Activated naive CD8-positive, alpha-beta T cell (primary cell): ENCODE measurements at regions not wholly inside any gene's neighbourhood (a gene's known extent, or its start where the extent isn't known, plus 50 kb on each side); places are given as distances from the start of the nearest gene placed in this dataset.

ENCODE experiments used
- H3K27ac Mint-ChIP-seq: one replicate; pipeline ENCODE4 v1.8.0; 2021; ENCODE audit warnings: mixed read lengths
- H3K27me3 Mint-ChIP-seq: one replicate; pipeline ENCODE4 v1.8.0; 2021; ENCODE audit warnings: mixed read lengths
- H3K36me3 Mint-ChIP-seq: one replicate; pipeline ENCODE4 v1.8.0; 2021; ENCODE audit warnings: mixed read lengths
- H3K4me1 Mint-ChIP-seq: one replicate; pipeline ENCODE4 v1.8.0; 2021; ENCODE audit warnings: low read depth, mixed read lengths
- H3K4me3 Mint-ChIP-seq: one replicate; pipeline ENCODE4 v1.8.0; 2021; ENCODE audit warnings: mild to moderate bottlenecking, mixed read lengths
- H3K9me3 Mint-ChIP-seq: one replicate; pipeline ENCODE4 v1.8.0; 2021; ENCODE audit warnings: low read depth, mixed read lengths

DNA sequence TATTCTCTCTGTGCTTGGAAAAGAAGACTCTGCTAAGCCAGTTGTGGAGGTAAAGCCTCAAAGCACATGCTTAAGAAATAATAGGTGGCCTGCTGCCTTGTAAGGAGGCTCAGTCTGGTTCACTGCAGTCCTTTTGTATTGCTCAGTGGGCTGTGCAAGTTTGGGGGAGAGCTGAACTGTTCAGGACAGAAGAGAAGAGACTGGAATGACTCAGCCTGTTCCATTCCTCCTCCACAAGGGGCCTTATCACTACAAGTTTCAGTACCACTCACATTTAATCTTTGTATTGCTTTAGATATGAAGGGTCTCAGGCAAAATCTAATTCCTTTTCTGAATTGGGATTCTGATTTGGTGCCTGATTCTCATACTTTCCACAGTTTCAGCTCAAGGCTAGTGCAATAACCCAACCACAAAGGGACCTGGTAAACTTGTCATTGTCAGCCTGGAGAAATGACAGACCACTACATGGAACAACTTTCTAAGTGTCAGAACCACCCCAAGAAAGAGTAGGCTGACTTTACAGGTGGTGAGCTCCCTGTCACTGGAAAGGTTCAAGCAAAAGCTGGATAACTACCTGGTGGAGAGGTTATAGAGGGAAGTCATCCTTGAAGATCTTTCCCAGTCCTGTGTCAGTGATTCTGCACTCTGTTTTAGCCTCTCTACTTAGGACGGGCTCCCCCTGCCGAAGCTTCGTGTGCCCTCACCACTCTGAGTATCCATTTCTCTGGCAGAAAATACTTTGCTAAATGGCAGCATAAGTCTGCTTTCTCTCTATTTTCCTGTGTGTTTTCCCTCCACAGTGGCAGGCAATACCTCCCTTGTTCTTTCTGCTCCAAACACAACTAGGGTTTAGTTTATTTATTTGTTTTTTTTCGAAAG lies 162.9 kb upstream of the GJB5 start:
- Mint-ChIP-seq H3K36me3 (no peaks in the 10 kb centered on the region), H3K27me3 (no peaks in the 10 kb centered on the region), H3K9me3 (no peaks in the 10 kb centered on the region), H3K4me3 (no peak overlapping the region), H3K4me1 (no peaks in the 10 kb centered on the region), H3K27ac (no peak overlapping the region)

DNA sequence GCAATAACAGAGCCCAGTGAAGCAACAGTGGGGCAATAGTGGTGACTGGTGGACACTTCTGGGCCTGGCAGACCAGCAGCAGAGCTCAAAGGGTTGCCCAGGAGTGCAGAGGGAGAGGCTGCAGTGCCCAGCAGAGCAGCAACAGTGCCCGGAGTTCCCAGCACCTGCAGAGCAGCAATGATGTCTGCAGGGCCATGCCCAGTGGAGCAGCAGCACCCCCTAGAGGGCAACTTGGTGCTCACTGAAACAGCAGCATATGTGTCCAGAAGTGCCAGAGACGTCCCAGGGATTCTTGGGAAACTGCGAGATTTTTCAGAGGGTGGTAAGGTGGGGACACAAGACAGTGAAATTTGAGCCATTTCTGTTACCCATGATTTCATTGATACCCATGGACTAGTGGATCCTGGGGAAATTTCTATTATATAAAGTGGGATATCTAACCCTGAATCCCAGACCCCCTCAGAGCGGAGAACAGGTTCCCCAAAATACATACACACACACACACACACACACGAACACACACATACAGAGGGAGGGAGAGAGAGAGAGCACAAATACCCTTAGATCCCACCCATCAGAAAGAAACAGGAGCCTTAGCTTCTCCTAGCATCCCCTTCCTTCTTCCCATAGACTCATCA lies 156.9 kb upstream of the GJB5 start:
- Mint-ChIP-seq H3K9me3 (no peaks in the 10 kb centered on the region), H3K4me3 (no peak overlapping the region), H3K4me1 (no peaks in the 10 kb centered on the region), H3K27me3 (peaks cover 4% of the 10 kb centered on the region), H3K27ac (no peak overlapping the region), H3K36me3 (no peaks in the 10 kb centered on the region)

DNA sequence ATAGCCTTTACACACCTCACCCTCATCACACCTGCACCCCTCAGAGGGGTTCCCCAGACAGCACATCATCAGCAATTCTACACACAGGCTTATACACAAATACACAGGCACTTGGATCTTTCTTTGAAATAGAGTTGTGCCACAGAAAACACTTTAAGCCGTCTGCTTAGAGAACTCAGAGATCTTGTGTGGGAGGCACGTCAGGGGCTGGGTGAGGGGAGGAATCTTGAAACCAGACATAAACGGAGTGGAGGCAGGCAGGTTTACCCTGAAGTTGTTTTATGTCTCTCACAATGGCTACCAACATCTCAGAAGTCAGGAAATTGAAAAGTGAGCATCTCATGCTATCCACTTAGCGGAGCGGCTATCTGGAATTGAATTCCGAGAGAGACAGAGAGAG lies 151.9 kb upstream of the GJB5 start:
- Mint-ChIP-seq H3K27me3 (peaks cover 6% of the 10 kb centered on the region), H3K36me3 (no peaks in the 10 kb centered on the region), H3K9me3 (no peaks in the 10 kb centered on the region), H3K27ac (no peak overlapping the region), H3K4me1 (no peaks in the 10 kb centered on the region), H3K4me3 (no peak overlapping the region)

DNA sequence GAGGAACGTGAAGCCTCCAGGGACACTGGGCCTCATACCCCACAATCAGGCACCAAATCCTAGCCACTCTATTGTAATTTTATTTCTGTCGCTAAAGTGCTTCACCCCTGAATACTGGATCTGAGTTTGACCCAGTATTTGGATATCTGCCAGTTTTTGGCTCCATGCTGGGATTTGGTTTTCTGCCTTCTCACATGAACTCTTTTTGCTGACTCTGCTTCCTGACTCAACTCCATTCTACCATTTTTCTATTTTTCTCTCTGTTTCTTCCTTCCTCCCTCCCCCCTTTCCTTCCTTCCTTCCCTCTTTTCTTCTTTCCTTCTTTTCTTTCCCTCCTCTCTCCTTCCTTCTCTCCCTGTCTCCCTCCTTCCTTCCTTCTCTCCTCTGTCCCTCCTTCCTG lies 151.3 kb upstream of the GJB5 start:
- Mint-ChIP-seq H3K4me1 (no peaks in the 10 kb centered on the region), H3K4me3 (no peak overlapping the region), H3K27ac (no peak overlapping the region), H3K9me3 (no peaks in the 10 kb centered on the region), H3K27me3 (peaks cover 11% of the 10 kb centered on the region), H3K36me3 (no peaks in the 10 kb centered on the region)

DNA sequence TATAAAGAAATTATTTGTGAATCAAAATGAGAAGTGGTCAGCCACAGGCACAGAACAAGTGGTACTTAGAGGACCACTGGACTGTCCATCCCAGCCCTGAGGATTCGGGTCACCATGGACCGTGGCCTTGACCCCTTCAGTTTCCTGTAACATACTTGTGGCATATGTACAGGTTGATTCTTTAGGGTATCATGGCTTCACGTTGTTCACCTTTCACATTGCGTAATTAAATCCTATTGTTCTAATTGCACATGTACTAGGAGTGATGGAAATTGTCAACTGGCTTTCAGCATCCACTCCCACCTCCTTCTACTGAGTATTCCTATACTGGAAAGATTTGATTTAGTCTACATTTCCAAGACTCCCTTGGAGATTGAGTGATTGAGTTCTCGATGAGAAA lies 148.3 kb upstream of the GJB5 start:
- no peak overlapping the region for H3K27ac Mint-ChIP-seq
- H3K4me1 Mint-ChIP-seq = no peaks in the 10 kb centered on the region
- H3K9me3 Mint-ChIP-seq = no peaks in the 10 kb centered on the region
- H3K36me3 Mint-ChIP-seq = no peaks in the 10 kb centered on the region
- no peak overlapping the region for H3K4me3 Mint-ChIP-seq
- peaks cover 17% of the 10 kb centered on the region for H3K27me3 Mint-ChIP-seq

DNA sequence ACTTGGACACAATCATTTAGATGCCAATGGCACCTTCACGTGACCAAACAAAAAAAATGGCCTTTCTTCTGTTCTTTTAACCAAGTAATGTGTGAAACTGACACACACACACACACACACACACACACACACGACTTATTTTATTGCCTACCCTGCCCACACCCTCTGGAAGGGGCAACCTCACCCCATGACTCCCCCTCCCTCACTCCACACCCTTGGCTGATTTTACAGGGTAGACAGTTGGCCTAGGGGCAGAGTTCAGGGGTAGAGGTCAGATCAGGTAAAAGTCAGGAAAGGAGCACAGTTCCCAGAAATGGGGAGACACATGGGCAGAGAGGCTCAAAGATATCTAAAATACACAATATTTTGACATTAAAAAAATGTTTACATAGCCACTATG lies 144.8 kb upstream of the GJB5 start:
- H3K27ac Mint-ChIP-seq = no peak overlapping the region
- peaks cover 23% of the 10 kb centered on the region for H3K27me3 Mint-ChIP-seq
- no peaks in the 10 kb centered on the region for H3K4me1 Mint-ChIP-seq
- no peaks in the 10 kb centered on the region for H3K36me3 Mint-ChIP-seq
- no peak overlapping the region for H3K4me3 Mint-ChIP-seq
- no peaks in the 10 kb centered on the region for H3K9me3 Mint-ChIP-seq

DNA sequence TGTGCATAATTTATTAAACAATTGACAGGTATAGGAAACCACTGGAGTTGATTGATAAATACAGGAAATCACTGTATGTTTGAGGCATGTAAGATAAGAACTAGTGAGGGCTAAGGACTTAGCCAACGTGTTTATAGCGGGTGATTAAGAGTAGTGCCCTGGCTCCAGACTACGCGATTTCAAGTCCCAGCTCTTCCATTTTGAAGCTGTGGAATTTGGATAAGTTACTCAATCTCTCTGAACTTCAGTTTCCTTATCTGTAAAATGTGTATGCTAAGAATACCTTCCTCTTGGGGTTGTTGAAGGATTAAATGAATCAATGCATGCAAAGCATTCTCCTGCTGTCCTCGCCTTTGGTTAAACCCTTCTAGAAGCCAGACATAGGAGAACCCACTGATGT lies 143.3 kb upstream of the GJB5 start:
- Mint-ChIP-seq H3K27me3 (peaks cover 23% of the 10 kb centered on the region), H3K9me3 (no peaks in the 10 kb centered on the region), H3K4me1 (no peaks in the 10 kb centered on the region)

DNA sequence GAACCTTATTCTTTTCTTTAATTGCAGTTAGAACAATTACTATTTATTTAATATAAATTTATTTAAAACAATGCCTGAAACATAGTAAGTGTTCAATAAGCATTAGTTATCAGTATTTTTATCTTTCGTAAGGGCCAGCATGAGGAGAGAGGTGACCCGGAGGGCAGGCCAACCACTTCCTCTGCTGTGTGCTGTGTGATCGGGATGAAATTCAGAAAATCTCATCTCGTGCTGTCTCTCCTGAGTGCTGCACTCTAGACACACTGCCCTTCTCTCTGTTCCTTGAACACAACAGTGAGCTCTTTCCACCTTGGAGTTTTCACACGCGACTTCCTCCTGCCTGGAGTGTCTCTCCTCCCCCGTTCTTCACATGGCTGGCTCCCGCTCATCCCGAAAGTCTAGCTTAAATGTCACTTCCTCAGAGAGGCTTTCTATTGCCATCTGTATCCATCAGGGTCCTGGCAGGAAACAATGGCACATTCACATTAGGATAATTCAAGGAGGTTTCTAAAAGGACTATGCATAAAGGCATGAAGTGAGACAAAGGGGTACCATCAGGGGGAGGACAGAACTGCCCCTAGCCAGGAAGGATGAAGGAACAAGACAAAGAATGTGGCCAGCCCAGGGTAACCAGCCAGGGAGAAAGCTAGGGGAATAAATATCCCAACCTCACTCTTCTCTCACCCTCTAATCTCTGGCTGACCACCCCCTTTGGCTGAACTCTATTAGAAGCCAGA lies 142.6 kb upstream of the GJB5 start:
- no peaks in the 10 kb centered on the region for H3K36me3 Mint-ChIP-seq
- H3K4me1 Mint-ChIP-seq = no peaks in the 10 kb centered on the region
- H3K27ac Mint-ChIP-seq = no peak overlapping the region
- H3K9me3 Mint-ChIP-seq = no peaks in the 10 kb centered on the region
- no peak overlapping the region for H3K4me3 Mint-ChIP-seq
- peaks cover 25% of the 10 kb centered on the region for H3K27me3 Mint-ChIP-seq

More for the DNA sequence above, 143.3 kb upstream of the GJB5 start:
- Mint-ChIP-seq H3K27ac (no peak overlapping the region), H3K4me3 (no peak overlapping the region), H3K36me3 (no peaks in the 10 kb centered on the region)

DNA sequence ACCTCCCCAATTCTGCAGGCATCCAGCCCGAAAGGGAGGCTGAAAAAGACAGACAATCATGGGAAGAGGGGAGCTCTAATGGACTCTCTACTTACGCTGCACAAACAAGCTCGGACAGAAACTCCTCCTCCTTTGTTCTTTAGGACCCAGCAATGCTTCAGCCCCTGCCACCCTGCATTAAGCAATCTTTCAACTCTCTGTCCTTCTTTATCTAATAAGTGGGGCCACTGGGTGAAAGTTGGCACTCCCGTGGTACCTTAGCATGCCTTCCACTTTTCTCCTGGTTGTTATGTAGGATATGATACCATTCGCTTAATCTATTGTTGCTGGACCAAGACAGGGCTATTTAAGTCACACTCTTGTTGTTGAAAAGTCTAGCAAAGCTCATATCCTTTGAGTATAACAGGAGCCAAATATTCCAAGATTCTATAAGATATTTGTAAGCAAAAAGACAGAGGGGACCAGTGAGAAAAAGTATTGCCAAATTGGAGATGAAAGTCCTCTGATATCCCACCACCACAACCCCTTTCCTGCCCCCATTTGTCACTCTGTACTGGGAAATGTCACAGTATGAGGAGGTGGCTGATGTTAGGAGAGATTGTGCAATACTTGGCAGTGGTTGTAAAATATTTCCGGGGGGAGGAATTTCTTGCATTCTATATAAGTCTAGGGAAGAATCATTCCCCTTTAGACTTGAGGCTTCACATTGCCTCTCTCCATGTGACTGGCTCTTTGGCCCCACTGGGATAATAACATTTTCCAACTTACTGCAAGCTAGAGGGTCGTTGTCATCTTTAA lies 137.3 kb upstream of the GJB5 start:
- Mint-ChIP-seq H3K27ac (no peak overlapping the region), H3K4me3 (no peak overlapping the region), H3K27me3 (peaks cover 18% of the 10 kb centered on the region), H3K9me3 (no peaks in the 10 kb centered on the region), H3K36me3 (no peaks in the 10 kb centered on the region), H3K4me1 (no peaks in the 10 kb centered on the region)

DNA sequence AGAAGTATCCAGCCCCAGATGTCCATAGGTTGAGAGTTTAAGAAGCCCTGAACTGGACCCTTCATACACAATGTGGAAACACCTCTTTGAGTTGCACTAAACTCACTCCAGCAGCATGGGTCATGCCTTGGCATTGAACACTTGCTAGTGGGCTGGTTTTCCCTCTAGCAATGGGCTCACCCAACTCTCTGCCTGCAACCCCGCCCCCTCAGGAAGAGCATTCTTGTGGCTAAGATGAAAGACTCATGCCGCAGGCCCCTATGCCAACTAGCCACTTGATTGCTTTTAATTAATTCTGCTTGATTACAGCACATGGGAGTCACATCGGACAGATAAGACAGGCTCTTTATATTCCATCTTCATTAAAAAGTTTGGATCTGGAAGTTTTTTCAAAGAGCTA lies 136.5 kb upstream of the GJB5 start:
- Mint-ChIP-seq H3K9me3 (no peaks in the 10 kb centered on the region), H3K4me1 (no peaks in the 10 kb centered on the region), H3K27me3 (peaks cover 16% of the 10 kb centered on the region), H3K27ac (no peak overlapping the region), H3K4me3 (no peak overlapping the region), H3K36me3 (no peaks in the 10 kb centered on the region)

DNA sequence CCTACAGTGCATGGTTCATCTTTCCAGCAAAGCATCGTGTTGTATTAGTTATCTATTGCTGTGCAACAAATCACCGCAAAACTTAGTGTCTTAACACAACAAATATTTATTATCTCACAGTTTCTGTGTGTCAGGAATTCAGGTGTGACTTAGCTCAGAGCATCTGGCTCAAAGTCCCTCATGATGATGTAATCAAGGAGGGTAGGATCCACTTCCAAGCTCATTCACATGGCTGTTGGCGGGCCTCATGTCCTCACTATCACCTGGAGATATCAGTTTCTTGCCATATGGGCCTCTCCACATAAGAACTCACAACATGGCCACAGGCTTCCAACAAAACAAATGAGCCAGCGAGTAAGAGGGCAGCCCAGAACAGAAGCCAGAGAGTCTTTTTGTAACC lies 135.6 kb upstream of the GJB5 start:
- Mint-ChIP-seq H3K4me1 (no peaks in the 10 kb centered on the region), H3K36me3 (no peaks in the 10 kb centered on the region), H3K9me3 (no peaks in the 10 kb centered on the region), H3K4me3 (no peak overlapping the region), H3K27me3 (peaks cover 13% of the 10 kb centered on the region), H3K27ac (no peak overlapping the region)

DNA sequence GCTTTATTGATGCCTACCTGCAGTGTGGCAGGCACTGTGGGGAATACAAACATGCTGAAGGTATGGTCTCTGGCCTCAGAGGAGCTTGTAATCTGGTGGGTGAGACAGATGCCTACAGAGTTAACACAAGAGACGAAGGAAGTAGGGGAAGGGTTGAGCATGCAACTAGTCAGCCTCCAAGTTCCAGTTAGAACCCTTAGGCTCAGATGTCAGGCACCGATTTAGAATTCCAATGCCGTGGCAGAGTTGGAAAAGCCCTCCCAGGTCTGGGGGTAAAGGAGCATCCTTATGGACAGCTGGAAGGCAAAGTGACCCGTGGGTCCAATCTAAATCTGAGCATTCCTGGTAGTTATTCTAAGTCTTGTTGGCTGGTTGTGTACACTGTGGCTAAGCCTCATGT lies 132.9 kb upstream of the GJB5 start:
- no peak overlapping the region for H3K27ac Mint-ChIP-seq
- no peaks in the 10 kb centered on the region for H3K9me3 Mint-ChIP-seq
- peaks cover 13% of the 10 kb centered on the region for H3K27me3 Mint-ChIP-seq
- H3K36me3 Mint-ChIP-seq = no peaks in the 10 kb centered on the region
- H3K4me3 Mint-ChIP-seq = no peak overlapping the region
- H3K4me1 Mint-ChIP-seq = no peaks in the 10 kb centered on the region

DNA sequence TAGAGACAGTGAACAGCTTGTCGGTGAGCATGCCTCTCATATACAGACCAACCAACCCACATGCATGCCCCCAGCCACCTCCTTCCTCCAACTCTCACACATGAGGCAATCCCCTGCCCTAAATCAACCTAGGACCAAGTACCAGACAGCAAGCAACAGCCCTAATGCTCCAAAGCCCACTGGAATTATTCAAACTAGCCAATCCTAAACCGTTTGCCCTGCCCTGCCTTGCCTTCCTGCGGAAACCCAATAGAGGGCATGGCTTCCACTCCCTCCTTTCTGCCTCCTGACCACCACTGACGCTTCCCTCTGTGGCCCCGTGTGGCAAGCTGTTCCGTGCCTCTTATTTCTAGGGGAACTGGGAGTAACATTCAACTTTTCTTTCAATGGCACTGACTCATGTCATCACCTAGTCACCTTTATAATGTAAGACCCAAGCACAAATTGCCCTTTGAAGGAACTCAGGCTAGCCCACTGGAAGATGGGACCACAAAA lies 129.3 kb upstream of the GJB5 start:
- Mint-ChIP-seq H3K9me3 (no peaks in the 10 kb centered on the region), H3K27ac (no peak overlapping the region), H3K4me3 (no peak overlapping the region), H3K27me3 (peaks cover 7% of the 10 kb centered on the region), H3K4me1 (no peaks in the 10 kb centered on the region), H3K36me3 (no peaks in the 10 kb centered on the region)

DNA sequence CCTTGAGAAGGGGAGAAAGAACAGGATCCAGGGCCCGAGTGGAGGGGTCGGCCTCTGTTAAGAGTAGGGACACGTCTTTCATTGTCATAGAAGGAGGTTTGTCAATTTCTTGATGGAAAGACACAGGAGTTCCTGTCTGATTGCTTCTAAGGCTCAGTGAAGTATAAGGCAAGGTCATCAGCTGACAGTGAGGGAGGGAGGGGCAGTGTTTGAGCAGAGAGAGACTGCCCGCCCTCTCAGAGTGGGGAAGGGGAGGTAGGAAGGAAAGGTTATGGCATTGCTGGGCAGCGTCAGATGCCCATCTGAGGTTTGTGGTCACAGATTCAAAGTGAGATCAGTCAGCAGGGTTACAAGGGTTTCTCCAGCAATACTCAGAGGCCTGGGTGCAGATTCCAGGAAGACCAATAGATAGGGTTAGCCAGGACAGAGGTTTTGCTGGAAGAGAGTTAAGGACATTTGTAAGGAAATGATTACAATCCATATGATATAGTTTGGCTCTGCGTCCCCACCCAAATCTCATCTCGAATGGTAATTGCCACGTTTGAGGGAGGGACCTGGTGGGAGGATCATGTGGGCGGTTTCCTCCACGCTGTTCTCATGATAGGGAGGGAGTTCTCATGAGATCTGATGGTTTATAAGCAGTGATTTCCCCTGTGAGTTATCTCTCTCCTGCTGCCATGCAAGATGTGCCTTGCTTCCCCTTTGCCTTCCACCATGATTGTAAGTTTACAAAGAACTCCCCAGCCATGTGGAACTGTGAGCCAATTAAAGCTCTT lies 127.2 kb upstream of the GJB5 start:
- H3K27me3 Mint-ChIP-seq = peaks cover 2% of the 10 kb centered on the region
- no peaks in the 10 kb centered on the region for H3K4me1 Mint-ChIP-seq
- no peaks in the 10 kb centered on the region for H3K9me3 Mint-ChIP-seq
- no peak overlapping the region for H3K27ac Mint-ChIP-seq
- H3K36me3 Mint-ChIP-seq = no peaks in the 10 kb centered on the region
- no peak overlapping the region for H3K4me3 Mint-ChIP-seq
